K562 (cell line): ENCODE measurements at regions not wholly inside any gene's neighbourhood (a gene's known extent, or its start where the extent isn't known, plus 50 kb on each side); places are given as distances from the start of the nearest gene placed in this dataset.

Experiments used
- ATAC-seq: fragments of 200-7000 bp; cut with Tn5 transposase; 3 replicates; pipeline ENCODE4 v1.9.1; 2020; ENCODE audit warnings: moderate library complexity
- BruUV-seq: library from RNA; stranded (reverse); fragments of 400-500 nt; replicated peaks from 2 replicates; lab custom pipeline; 2021; lab: Mats Ljungman, UMichigan
- CTCF ChIA-PET: fragments of 300-600 bp; formaldehyde crosslinking; extraction: SDS; loops from one replicate; lab custom pipeline; 2021; ENCODE audit warnings: low intra/inter-chr PET ratio; lab: Yijun Ruan, JAX
- POLR2A ChIA-PET: fragments of 300-600, 350-650 bp; sonication (Branson Sonifier 250); formaldehyde crosslinking; extraction: SDS; loops from one replicate; lab custom pipeline; 2021; ENCODE audit warnings: antibody characterized with exemption, inconsistent platforms; lab: Yijun Ruan, JAX
- DNase-seq, 4 experiments: peaks; one replicate each; pipeline versions ENCODE4 v3.0.0 to v3.0.0-alpha.2; 2011 to 2018; ENCODE audit warnings: low spot score in 3 of 4, mixed read lengths in 3 of 4; ENCODE audit errors: extremely low read depth in 1 of 4
- FAIRE-seq: peaks from 2 replicates; lab custom pipeline; 2011; peaks lifted over from hg19 to GRCh38; lab: Jason Lieb, UNC
- H2AFZ ChIP-seq: 2 replicates; pipeline ENCODE4 v1.6.0; 2011; ENCODE audit warnings: low read depth, low read length, control low read depth, inconsistent platforms
- H3K27ac ChIP-seq: fragments of 200-600 bp; 3 replicates; pipeline ENCODE4 v1.8.0; 2011; ENCODE audit warnings: low read depth, mild to moderate bottlenecking, control low read depth, inconsistent platforms, low read length, moderate library complexity, mixed read lengths; ENCODE audit errors: extremely low read depth
- H3K27me3 ChIP-seq, 2 experiments: fragments of 300-600 bp in 1 of 2; 2 replicates in 1 of 2; 3 replicates in 1 of 2; pipeline versions ENCODE4 v1.6.0 to v1.8.0; 2011; ENCODE audit warnings: inconsistent platforms in 2 of 2, low read length in 2 of 2, mild to moderate bottlenecking in 1 of 2, mixed read lengths in 1 of 2, moderate library complexity in 1 of 2; ENCODE audit not compliant: control insufficient read depth in 2 of 2, insufficient read depth in 2 of 2
- H3K36me3 ChIP-seq: fragments of 300-600 bp; 3 replicates; pipeline ENCODE4 v1.8.0; 2011; ENCODE audit warnings: mild to moderate bottlenecking, low read length, inconsistent platforms; ENCODE audit not compliant: control insufficient read depth, insufficient read depth
- H3K4me1 ChIP-seq, 2 experiments: fragments of 200-600 bp in 1 of 2; replicated peaks in 1 of 2; 2 replicates in 1 of 2; 3 replicates in 1 of 2; pipeline versions ENCODE4 v1.5.1 to v1.8.0; 2011; ENCODE audit warnings: inconsistent platforms in 2 of 2, low read length in 2 of 2, mild to moderate bottlenecking in 1 of 2, mixed read lengths in 1 of 2, moderate library complexity in 1 of 2; ENCODE audit not compliant: control insufficient read depth in 2 of 2, insufficient read depth in 2 of 2
- H3K4me2 ChIP-seq: 2 replicates; pipeline ENCODE4 v1.6.1; 2011; ENCODE audit warnings: low read length, control low read depth, inconsistent platforms, mixed read lengths; ENCODE audit not compliant: insufficient read depth
- H3K4me3 ChIP-seq: fragments of 200-600 bp; sonication (generic), shearing (Covaris generic); 2 replicates; pipeline ENCODE4 v1.5.1; 2016; ENCODE audit warnings: control low read depth, inconsistent platforms
- H3K79me2 ChIP-seq: fragments of 200-600 bp; 3 replicates; pipeline ENCODE4 v1.8.0; 2011; ENCODE audit warnings: low read length, inconsistent platforms; ENCODE audit not compliant: control insufficient read depth, insufficient read depth
- H3K9ac ChIP-seq, 2 experiments: 2 replicates each; pipeline versions ENCODE4 v1.6.0 to v1.6.1; 2011; ENCODE audit warnings: low read depth in 2 of 2, low read length in 2 of 2, control low read depth in 1 of 2, inconsistent platforms in 1 of 2, mild to moderate bottlenecking in 1 of 2, mixed read lengths in 1 of 2; ENCODE audit not compliant: insufficient read depth in 1 of 2
- H3K9me1 ChIP-seq: one replicate; pipeline ENCODE4 v1.6.0; 2011; ENCODE audit warnings: inconsistent platforms, mild to moderate bottlenecking, low read length, moderate library complexity; ENCODE audit not compliant: control insufficient read depth, insufficient read depth
- H3K9me3 ChIP-seq: replicated peaks from 2 replicates; pipeline ENCODE4 v1.5.1; 2011; ENCODE audit warnings: low read depth, low read length, inconsistent platforms; ENCODE audit not compliant: control insufficient read depth, insufficient read depth
- H4K20me1 ChIP-seq: replicated peaks from 2 replicates; pipeline ENCODE4 v1.6.1; 2011; ENCODE audit warnings: low read length, inconsistent platforms, mixed read lengths; ENCODE audit not compliant: control insufficient read depth, insufficient read depth
- E2F3 ChIP-seq: fragments of 250-450 bp; sonication (Bioruptor Pico); IDR thresholded peaks from 2 replicates; pipeline ENCODE4 v1.4.0; 2020; ENCODE audit warnings: mild to moderate bottlenecking
- E2F6 ChIP-seq, 2 experiments: IDR thresholded peaks; 2 replicates each; pipeline ENCODE4 v1.6.1; 2011; ENCODE audit warnings: borderline replicate concordance in 1 of 2, control low read depth in 1 of 2, low read depth in 1 of 2, low read length in 1 of 2, mild to moderate bottlenecking in 1 of 2, mixed read lengths in 1 of 2, moderate library complexity in 1 of 2; ENCODE audit not compliant: insufficient read depth in 1 of 2, insufficient read length in 1 of 2, poor library complexity in 1 of 2, severe bottlenecking in 1 of 2; ENCODE audit errors: extremely low read depth in 1 of 2
- MBD1 ChIP-seq: fragments of 250-450 bp; sonication (Bioruptor Pico); IDR thresholded peaks from 2 replicates; pipeline ENCODE4 v1.8.0; 2022; ENCODE audit warnings: inconsistent platforms
- POLR2AphosphoS2 ChIP-seq: IDR thresholded peaks from 2 replicates; pipeline ENCODE4 v1.6.1; 2012; ENCODE audit warnings: low read length, improper control_type of control experiment
- RNF2 ChIP-seq: sonication (generic); IDR thresholded peaks from 2 replicates; pipeline ENCODE4 v1.6.1; 2016
- SMARCE1 ChIP-seq: fragments of 450-650 bp; IDR thresholded peaks from 2 replicates; pipeline ENCODE4 v1.7.1; 2016; ENCODE audit warnings: mild to moderate bottlenecking
- SREBF1 ChIP-seq: fragments of 150-350 bp; IDR thresholded peaks from 2 replicates; pipeline ENCODE4 v1.6.1; 2014; ENCODE audit warnings: antibody characterized with exemption, low read depth, low read length, borderline replicate concordance
- SUPT5H ChIP-seq: fragments of 450-650 bp; IDR thresholded peaks from 2 replicates; pipeline ENCODE4 v1.6.1; 2016
- USF1 ChIP-seq: sonication (generic); formaldehyde crosslinking; IDR thresholded peaks from 2 replicates; pipeline ENCODE4 v1.9.0; 2022; ENCODE audit warnings: mild to moderate bottlenecking, missing genetic modification reagents
- WGBS: fragments of 100-300 bp; shearing (Covaris generic); methylation state at CpG from one replicate; pipeline ENCODE4 v1.1.6; 2016; ENCODE audit warnings: low coverage, mixed read lengths; ENCODE audit not compliant: insufficient coverage; ENCODE audit errors: missing lambda C conversion rate; 5-methylcytosine and 5-hydroxymethylcytosine counted together
- in situ Hi-C: fragments of 300-500 bp; cut with MboI; formaldehyde crosslinking; loops from 4 replicates; pipeline ENCODE4 v1.15.0; 2018; ENCODE audit warnings: inconsistent platforms, mixed read lengths
- intact Hi-C: fragments of 100-400 bp; cut with micrococcal nuclease; formaldehyde crosslinking; loops from 2 replicates; pipeline ENCODE4 v1.14.2; 2022
- TF ChIP-seq, protein P1 (sequence below): fragments of 250-450 bp; sonication (Bioruptor Pico); IDR thresholded peaks from 2 replicates; pipeline ENCODE4 v1.5.0; 2022; ENCODE audit warnings: mild to moderate bottlenecking
- TF ChIP-seq, protein P2 (sequence below): sonication (generic); formaldehyde crosslinking; IDR thresholded peaks from 2 replicates; pipeline ENCODE4 v1.8.1; 2022; ENCODE audit warnings: missing genetic modification reagents
- TF ChIP-seq, protein P3 (sequence below), 3 experiments: fragments of 200-800 bp in 1 of 3; sonication (Bioruptor generic) in 1 of 3; sonication (generic) in 1 of 3; formaldehyde crosslinking in 1 of 3; IDR thresholded peaks; 2 replicates each; pipeline versions ENCODE4 v1.6.1 to v1.8.0; 2016 to 2022; ENCODE audit warnings: mild to moderate bottlenecking in 2 of 3, missing compliant biosample characterization in 2 of 3, missing genetic modification characterization in 2 of 3, missing genetic modification reagents in 1 of 3

DNA sequence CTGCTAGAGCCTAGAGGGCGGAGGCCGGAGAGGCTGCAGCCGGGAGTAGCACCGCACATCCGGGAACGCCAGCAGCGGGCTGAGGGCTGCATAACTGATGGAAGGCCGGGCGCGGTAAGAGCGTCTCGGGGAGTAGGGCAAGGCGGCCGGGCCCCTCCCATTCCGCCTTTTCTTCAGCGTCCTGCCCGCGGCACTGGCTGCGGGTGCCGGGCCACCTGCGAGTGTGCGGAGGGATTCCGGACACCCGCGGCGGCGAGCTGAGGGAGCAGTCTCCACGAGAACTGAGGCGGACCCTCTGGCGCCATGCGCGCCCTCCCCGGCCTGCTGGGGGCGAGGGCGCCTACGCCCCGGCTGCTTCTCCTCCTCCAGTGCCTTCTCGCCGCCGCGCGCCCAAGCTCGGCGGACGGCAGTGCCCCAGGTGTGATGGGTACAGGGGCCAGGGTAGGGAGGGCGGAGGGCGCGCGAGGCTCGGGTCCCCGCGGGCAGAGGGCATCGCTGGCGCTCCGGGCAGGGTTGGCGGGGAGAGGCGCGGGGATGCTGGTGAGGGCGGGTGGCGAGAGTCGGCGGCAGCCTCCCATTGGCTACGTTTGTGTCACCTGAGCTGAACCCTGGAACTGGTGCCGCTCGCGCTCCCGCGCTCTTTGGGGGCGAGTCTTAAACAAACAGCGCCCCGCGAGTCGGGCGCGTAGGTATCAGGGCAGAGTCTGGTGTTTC is 334.4 kb downstream of the SRGAP2C start:
- POLR2A ChIA-PET, result interaction anchor here (0.6 to 0.8 kb wide), 2 partner anchors 24 to 1925 kb away, joined by 3 read pairs; no protein-coding TSS in a partner anchor
- DNase-seq (peak; percentile 10 to 33 (median 20)), FAIRE-seq (no peak), ATAC-seq (peak; percentile 76)
- in situ Hi-C loops (no loop called here), intact Hi-C loops (no loop called here)
- H3K9me3 ChIP-seq, result no peaks in the 10 kb centered on the region
- H3K4me3 ChIP-seq, result no peak overlapping the region
- CTCF ChIA-PET, result no interaction called here
- no peaks in the 10 kb centered on the region for H3K79me2 ChIP-seq
- H3K4me1 ChIP-seq, result peaks cover 0 to 9% of the 10 kb centered on the region in 2 experiments; a peak in 2 of 5 replicates
- H3K27me3 ChIP-seq, result peaks cover 12 to 19% of the 10 kb centered on the region in 2 experiments; a peak in 4 of 5 replicates
- H3K36me3 ChIP-seq, result no peaks in the 10 kb centered on the region
- H3K27ac ChIP-seq, result no peak overlapping the region
- no peaks in the 10 kb centered on the region for H4K20me1 ChIP-seq
- whole genome bisulfite sequencing, result 13% methylated on average over 65 of the region's 75 CpGs
- H3K9ac ChIP-seq, result no peak overlapping the region
- no peak overlapping the region for H2AFZ ChIP-seq
- BruUV-seq, result no TSS peak
- no peaks in the 10 kb centered on the region for H3K9me1 ChIP-seq
- 0 out of 2 replicates have a peak overlapping the region, but pooled peaks have one; percentile 19 for H3K4me2 ChIP-seq
- TF ChIP-seq RNF2 (0 out of 2 replicates have a peak, but pooled peaks have one; percentile 6), MBD1 (CRISPR knock-in tag) (no peak), POLR2AphosphoS2 (no peak), SUPT5H (no peak), SMARCE1 (no peak), USF1 (peak; percentile 33; the same call in 1 of the 2 replicates), SREBF1 (no peak), E2F3 (CRISPR knock-in tag) (no peak), E2F6 (IDR thresholded peaks at IDR 0.05; ENCODE audit: borderline replicate concordance in 1 of 2, extremely low read depth in 1 of 2, insufficient read depth in 1 of 2, insufficient read length in 1 of 2, low read depth in 1 of 2, low read length in 1 of 2, poor library complexity in 1 of 2, severe bottlenecking in 1 of 2) (peak in 1 of 2 experiments; percentile 40)
- TF ChIP-seq, protein P1, sequence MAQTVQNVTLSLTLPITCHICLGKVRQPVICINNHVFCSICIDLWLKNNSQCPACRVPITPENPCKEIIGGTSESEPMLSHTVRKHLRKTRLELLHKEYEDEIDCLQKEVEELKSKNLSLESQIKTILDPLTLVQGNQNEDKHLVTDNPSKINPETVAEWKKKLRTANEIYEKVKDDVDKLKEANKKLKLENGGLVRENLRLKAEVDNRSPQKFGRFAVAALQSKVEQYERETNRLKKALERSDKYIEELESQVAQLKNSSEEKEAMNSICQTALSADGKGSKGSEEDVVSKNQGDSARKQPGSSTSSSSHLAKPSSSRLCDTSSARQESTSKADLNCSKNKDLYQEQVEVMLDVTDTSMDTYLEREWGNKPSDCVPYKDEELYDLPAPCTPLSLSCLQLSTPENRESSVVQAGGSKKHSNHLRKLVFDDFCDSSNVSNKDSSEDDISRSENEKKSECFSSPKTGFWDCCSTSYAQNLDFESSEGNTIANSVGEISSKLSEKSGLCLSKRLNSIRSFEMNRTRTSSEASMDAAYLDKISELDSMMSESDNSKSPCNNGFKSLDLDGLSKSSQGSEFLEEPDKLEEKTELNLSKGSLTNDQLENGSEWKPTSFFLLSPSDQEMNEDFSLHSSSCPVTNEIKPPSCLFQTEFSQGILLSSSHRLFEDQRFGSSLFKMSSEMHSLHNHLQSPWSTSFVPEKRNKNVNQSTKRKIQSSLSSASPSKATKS (CRISPR knock-in tag), result no peak
- TF ChIP-seq, protein P2, sequence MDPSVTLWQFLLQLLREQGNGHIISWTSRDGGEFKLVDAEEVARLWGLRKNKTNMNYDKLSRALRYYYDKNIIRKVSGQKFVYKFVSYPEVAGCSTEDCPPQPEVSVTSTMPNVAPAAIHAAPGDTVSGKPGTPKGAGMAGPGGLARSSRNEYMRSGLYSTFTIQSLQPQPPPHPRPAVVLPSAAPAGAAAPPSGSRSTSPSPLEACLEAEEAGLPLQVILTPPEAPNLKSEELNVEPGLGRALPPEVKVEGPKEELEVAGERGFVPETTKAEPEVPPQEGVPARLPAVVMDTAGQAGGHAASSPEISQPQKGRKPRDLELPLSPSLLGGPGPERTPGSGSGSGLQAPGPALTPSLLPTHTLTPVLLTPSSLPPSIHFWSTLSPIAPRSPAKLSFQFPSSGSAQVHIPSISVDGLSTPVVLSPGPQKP, result no peak
- TF ChIP-seq, protein P3, sequence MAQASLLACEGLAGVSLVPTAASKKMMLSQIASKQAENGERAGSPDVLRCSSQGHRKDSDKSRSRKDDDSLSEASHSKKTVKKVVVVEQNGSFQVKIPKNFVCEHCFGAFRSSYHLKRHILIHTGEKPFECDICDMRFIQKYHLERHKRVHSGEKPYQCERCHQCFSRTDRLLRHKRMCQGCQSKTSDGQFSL (CRISPR knock-in tag; IDR thresholded peaks at IDR 0.05), result no peak
- TF ChIP-seq, protein P3 (tag; IDR thresholded peaks at IDR 0.05), result no peak
